ENCODE measurements at regions not wholly inside any gene's neighbourhood (a gene's known extent, or its start where the extent isn't known, plus 50 kb on each side); places are given as distances from the start of the nearest gene placed in this dataset.

GRCh38 chr4:187921946-187922623 is 73.5 kb upstream of the ZFP42 start:
- Histone ChIP-seq H3K36me3 (ENCODE audit: insufficient read depth, insufficient read length, low read length) (no peaks in the 10 kb centered on the region), H3K9ac (ENCODE audit: insufficient read length, low read depth) (no peak overlapping the region), H3K9me3 (ENCODE audit: insufficient read depth, low read length) (no peaks in the 10 kb centered on the region), H3K4me3 (ENCODE audit: insufficient read length, low read depth) (no peak overlapping the region), H3K4me1 (ENCODE audit: insufficient read depth, insufficient read length) (no peaks in the 10 kb centered on the region), H3K27me3 (ENCODE audit: insufficient read depth, insufficient read length) (no peaks in the 10 kb centered on the region)
- TF ChIP-seq YY1 (IDR thresholded peaks at IDR 0.05; ENCODE audit: insufficient read depth, insufficient read length) = no peak
- no peak for TF ChIP-seq SUZ12 (IDR thresholded peaks at IDR 0.05; ENCODE audit: extremely low read depth, insufficient read depth, insufficient read length)
- TF ChIP-seq ZNF274 (IDR thresholded peaks at IDR 0.05; ENCODE audit: low read depth, low read length) = no peak
- no peak for DNase-seq (ENCODE audit: low read depth, low spot score)

GRCh38 chr4:187929024-187929423 is 66.5 kb upstream of the ZFP42 start:
- no peaks in the 10 kb centered on the region for H3K36me3 ChIP-seq (ENCODE audit: insufficient read depth, insufficient read length, low read length)
- H3K9ac ChIP-seq (ENCODE audit: insufficient read length, low read depth) = no peak overlapping the region
- no peaks in the 10 kb centered on the region for H3K27me3 ChIP-seq (ENCODE audit: insufficient read depth, insufficient read length)
- TF ChIP-seq ZNF274 (IDR thresholded peaks at IDR 0.05; ENCODE audit: low read depth, low read length) (no peak), SUZ12 (IDR thresholded peaks at IDR 0.05; ENCODE audit: extremely low read depth, insufficient read depth, insufficient read length) (no peak), YY1 (IDR thresholded peaks at IDR 0.05; ENCODE audit: insufficient read depth, insufficient read length) (no peak)
- no peaks in the 10 kb centered on the region for H3K4me1 ChIP-seq (ENCODE audit: insufficient read depth, insufficient read length)
- peak; percentile 25 for DNase-seq (ENCODE audit: low read depth, low spot score)
- H3K9me3 ChIP-seq (ENCODE audit: insufficient read depth, low read length) = no peaks in the 10 kb centered on the region
- H3K4me3 ChIP-seq (ENCODE audit: insufficient read length, low read depth) = no peak overlapping the region

- TF ChIP-seq ZNF274 (IDR thresholded peaks at IDR 0.05; ENCODE audit: low read depth, low read length) (no peak), YY1 (IDR thresholded peaks at IDR 0.05; ENCODE audit: insufficient read depth, insufficient read length) (no peak), SUZ12 (IDR thresholded peaks at IDR 0.05; ENCODE audit: extremely low read depth, insufficient read depth, insufficient read length) (no peak)
These were observed 60.8 kb upstream of the ZFP42 start for GRCh38 chr4:187934766-187935165.

GRCh38 chr4:187937557-187937956 is 58.0 kb upstream of the ZFP42 start:
- no peaks in the 10 kb centered on the region for H3K27me3 ChIP-seq (ENCODE audit: insufficient read depth, insufficient read length)
- TF ChIP-seq SUZ12 (IDR thresholded peaks at IDR 0.05; ENCODE audit: extremely low read depth, insufficient read depth, insufficient read length) (no peak), YY1 (IDR thresholded peaks at IDR 0.05; ENCODE audit: insufficient read depth, insufficient read length) (no peak), ZNF274 (IDR thresholded peaks at IDR 0.05; ENCODE audit: low read depth, low read length) (no peak)
- DNase-seq (ENCODE audit: low read depth, low spot score) = no peak
- no peaks in the 10 kb centered on the region for H3K36me3 ChIP-seq (ENCODE audit: insufficient read depth, insufficient read length, low read length)
- H3K4me3 ChIP-seq (ENCODE audit: insufficient read length, low read depth) = no peak overlapping the region
- H3K9me3 ChIP-seq (ENCODE audit: insufficient read depth, low read length) = no peaks in the 10 kb centered on the region
- H3K9ac ChIP-seq (ENCODE audit: insufficient read length, low read depth) = no peak overlapping the region
- no peaks in the 10 kb centered on the region for H3K4me1 ChIP-seq (ENCODE audit: insufficient read depth, insufficient read length)

More at GRCh38 chr4:187934766-187935165, 60.8 kb upstream of the ZFP42 start:
- H3K4me3 ChIP-seq (ENCODE audit: insufficient read length, low read depth) = no peak overlapping the region
- H3K9ac ChIP-seq (ENCODE audit: insufficient read length, low read depth) = no peak overlapping the region
- H3K27me3 ChIP-seq (ENCODE audit: insufficient read depth, insufficient read length) = no peaks in the 10 kb centered on the region
- no peaks in the 10 kb centered on the region for H3K4me1 ChIP-seq (ENCODE audit: insufficient read depth, insufficient read length)
- H3K36me3 ChIP-seq (ENCODE audit: insufficient read depth, insufficient read length, low read length) = no peaks in the 10 kb centered on the region
- H3K9me3 ChIP-seq (ENCODE audit: insufficient read depth, low read length) = no peaks in the 10 kb centered on the region
- no peak for DNase-seq (ENCODE audit: low read depth, low spot score)

GRCh38 chr4:187940299-187940698 is 55.3 kb upstream of the ZFP42 start:
- H3K9me3 ChIP-seq (ENCODE audit: insufficient read depth, low read length) = no peaks in the 10 kb centered on the region
- TF ChIP-seq SUZ12 (IDR thresholded peaks at IDR 0.05; ENCODE audit: extremely low read depth, insufficient read depth, insufficient read length) (no peak), YY1 (IDR thresholded peaks at IDR 0.05; ENCODE audit: insufficient read depth, insufficient read length) (no peak), ZNF274 (IDR thresholded peaks at IDR 0.05; ENCODE audit: low read depth, low read length) (no peak)
- H3K4me1 ChIP-seq (ENCODE audit: insufficient read depth, insufficient read length) = no peaks in the 10 kb centered on the region
- DNase-seq (ENCODE audit: low read depth, low spot score) = no peak
- H3K4me3 ChIP-seq (ENCODE audit: insufficient read length, low read depth) = no peak overlapping the region
- no peaks in the 10 kb centered on the region for H3K27me3 ChIP-seq (ENCODE audit: insufficient read depth, insufficient read length)
- H3K9ac ChIP-seq (ENCODE audit: insufficient read length, low read depth) = no peak overlapping the region
- H3K36me3 ChIP-seq (ENCODE audit: insufficient read depth, insufficient read length, low read length) = no peaks in the 10 kb centered on the region

- Histone ChIP-seq H3K9me3 (ENCODE audit: insufficient read depth, low read length) (no peaks in the 10 kb centered on the region), H3K27me3 (ENCODE audit: insufficient read depth, insufficient read length) (no peaks in the 10 kb centered on the region), H3K36me3 (ENCODE audit: insufficient read depth, insufficient read length, low read length) (no peaks in the 10 kb centered on the region), H3K9ac (ENCODE audit: insufficient read length, low read depth) (no peak overlapping the region), H3K4me1 (ENCODE audit: insufficient read depth, insufficient read length) (no peaks in the 10 kb centered on the region), H3K4me3 (ENCODE audit: insufficient read length, low read depth) (no peak overlapping the region)
- no peak for DNase-seq (ENCODE audit: low read depth, low spot score)
- TF ChIP-seq YY1 (IDR thresholded peaks at IDR 0.05; ENCODE audit: insufficient read depth, insufficient read length) (no peak), ZNF274 (IDR thresholded peaks at IDR 0.05; ENCODE audit: low read depth, low read length) (no peak), SUZ12 (IDR thresholded peaks at IDR 0.05; ENCODE audit: extremely low read depth, insufficient read depth, insufficient read length) (no peak)
These were observed 52.6 kb upstream of the ZFP42 start for GRCh38 chr4:187942968-187943367.

GRCh38 chr4:187944179-187944578 is 51.4 kb upstream of the ZFP42 start:
- DNase-seq (ENCODE audit: low read depth, low spot score) = no peak
- H3K9me3 ChIP-seq (ENCODE audit: insufficient read depth, low read length) = no peaks in the 10 kb centered on the region
- H3K9ac ChIP-seq (ENCODE audit: insufficient read length, low read depth) = no peak overlapping the region
- TF ChIP-seq ZNF274 (IDR thresholded peaks at IDR 0.05; ENCODE audit: low read depth, low read length) (no peak), YY1 (IDR thresholded peaks at IDR 0.05; ENCODE audit: insufficient read depth, insufficient read length) (no peak), SUZ12 (IDR thresholded peaks at IDR 0.05; ENCODE audit: extremely low read depth, insufficient read depth, insufficient read length) (no peak)
- no peak overlapping the region for H3K4me3 ChIP-seq (ENCODE audit: insufficient read length, low read depth)
- no peaks in the 10 kb centered on the region for H3K36me3 ChIP-seq (ENCODE audit: insufficient read depth, insufficient read length, low read length)
- no peaks in the 10 kb centered on the region for H3K4me1 ChIP-seq (ENCODE audit: insufficient read depth, insufficient read length)
- H3K27me3 ChIP-seq (ENCODE audit: insufficient read depth, insufficient read length) = no peaks in the 10 kb centered on the region

Data from NT2/D1 (cell line).